HepG2 (cell line): ENCODE measurements at regions not wholly inside any gene's neighbourhood (a gene's known extent, or its start where the extent isn't known, plus 50 kb on each side); places are given as distances from the start of the nearest gene placed in this dataset.

ENCODE experiments used
- ATAC-seq: fragments of 200-7000 bp; cut with Tn5 transposase; 3 replicates; pipeline ENCODE4 v1.9.1; 2020; ENCODE audit warnings: mild to moderate bottlenecking, moderate library complexity
- BruUV-seq: library from RNA; stranded (reverse); fragments of 400-500 nt; replicated peaks from 2 replicates; lab custom pipeline; 2021; lab: Mats Ljungman, UMichigan
- CTCF ChIA-PET: fragments of 300-600 bp; formaldehyde crosslinking; extraction: SDS; loops from one replicate; lab custom pipeline; 2021; ENCODE audit warnings: low total read pairs, inconsistent platforms, low intra/inter-chr PET ratio; lab: Yijun Ruan, JAX
- POLR2A ChIA-PET: fragments of 350-600 bp; sonication (Branson Sonifier 250); formaldehyde crosslinking; loops from one replicate; lab custom pipeline; 2020; ENCODE audit warnings: antibody characterized with exemption, inconsistent platforms; lab: Yijun Ruan, JAX
- DNase-seq: peaks from one replicate; pipeline ENCODE4 v3.0.0-alpha.2; 2015; ENCODE audit warnings: low spot score
- FAIRE-seq: peaks from 3 replicates; lab custom pipeline; 2011; peaks lifted over from hg19 to GRCh38; lab: Jason Lieb, UNC
- H2AFZ ChIP-seq: one replicate; pipeline ENCODE4 v1.6.1; 2011; ENCODE audit warnings: low read length, inconsistent platforms
- H3K27ac ChIP-seq: fragments of 300-600 bp; 3 replicates; pipeline ENCODE4 v1.8.0; 2011; ENCODE audit warnings: mixed run types, mild to moderate bottlenecking, mixed read lengths, low read length, inconsistent platforms; ENCODE audit not compliant: insufficient read depth; ENCODE audit errors: extremely low read length
- H3K27me3 ChIP-seq, 2 experiments: fragments of 200-600 bp in 1 of 2; 2 replicates in 1 of 2; 3 replicates in 1 of 2; pipeline versions ENCODE4 v1.6.0 to v1.8.0; 2011; ENCODE audit warnings: low read length in 2 of 2, mild to moderate bottlenecking in 2 of 2, moderate library complexity in 2 of 2, inconsistent platforms in 1 of 2; ENCODE audit not compliant: insufficient read depth in 2 of 2, control insufficient read depth in 1 of 2
- H3K36me3 ChIP-seq, 2 experiments: fragments of 200-600 bp in 1 of 2; replicated peaks in 1 of 2; 2 replicates in 1 of 2; 3 replicates in 1 of 2; pipeline versions ENCODE4 v1.5.1 to v1.8.0; 2011; ENCODE audit warnings: low read length in 2 of 2, inconsistent platforms in 1 of 2; ENCODE audit not compliant: insufficient read depth in 2 of 2, control insufficient read depth in 1 of 2
- H3K4me1 ChIP-seq: 2 replicates; pipeline ENCODE4 v1.5.1; 2012; ENCODE audit warnings: low read length, inconsistent platforms; ENCODE audit not compliant: insufficient read depth
- H3K4me2 ChIP-seq: 2 replicates; pipeline ENCODE4 v1.6.0; 2011; ENCODE audit warnings: low read depth, low read length, inconsistent platforms
- H3K4me3 ChIP-seq, 3 experiments: fragments of 200-600 bp in 1 of 3; sonication (generic), shearing (Covaris generic) in 1 of 3; replicated peaks in 1 of 3; 2 replicates each; pipeline ENCODE4 v1.5.1; 2011 to 2016; ENCODE audit warnings: low read length in 3 of 3, inconsistent platforms in 2 of 3, low read depth in 2 of 3, mild to moderate bottlenecking in 2 of 3, control low read depth in 1 of 3, mixed read lengths in 1 of 3; ENCODE audit not compliant: insufficient read depth in 1 of 3
- H3K79me2 ChIP-seq: one replicate; pipeline ENCODE4 v1.6.1; 2011; ENCODE audit warnings: low read length, inconsistent platforms; ENCODE audit not compliant: insufficient read depth
- H3K9ac ChIP-seq: 2 replicates; pipeline ENCODE4 v1.6.0; 2011; ENCODE audit warnings: mild to moderate bottlenecking, low read depth, low read length, inconsistent platforms; ENCODE audit not compliant: insufficient read depth
- H3K9me3 ChIP-seq: 2 replicates; pipeline ENCODE4 v1.5.1; 2012; ENCODE audit warnings: mild to moderate bottlenecking, low read length
- H4K20me1 ChIP-seq: 2 replicates; pipeline ENCODE4 v1.6.0; 2011; ENCODE audit warnings: inconsistent platforms, mild to moderate bottlenecking, low read length, moderate library complexity; ENCODE audit not compliant: insufficient read depth
- FOXP4 ChIP-seq: sonication (generic); formaldehyde crosslinking; IDR thresholded peaks from 2 replicates; pipeline ENCODE4 v1.4.0; 2020; ENCODE audit warnings: missing genetic modification reagents
- HCFC1 ChIP-seq: fragments of 150-350 bp; IDR thresholded peaks from 2 replicates; pipeline ENCODE4 v1.6.1; 2014; ENCODE audit warnings: low read depth, low read length
- HDAC2 ChIP-seq: sonication (generic); formaldehyde crosslinking; IDR thresholded peaks from 2 replicates; pipeline ENCODE4 v1.4.0; 2020; ENCODE audit warnings: missing genetic modification reagents
- JDP2 ChIP-seq: sonication (generic); formaldehyde crosslinking; IDR thresholded peaks from 2 replicates; pipeline ENCODE4 v1.8.1; 2022; ENCODE audit warnings: missing genetic modification reagents, borderline replicate concordance
- NFRKB ChIP-seq: fragments of 450-650 bp; IDR thresholded peaks from 2 replicates; pipeline ENCODE4 v1.6.1; 2017
- POGZ ChIP-seq: sonication (generic); formaldehyde crosslinking; IDR thresholded peaks from 2 replicates; pipeline ENCODE4 v1.4.0; 2020; ENCODE audit warnings: mild to moderate bottlenecking, missing genetic modification reagents
- RARG ChIP-seq: sonication (generic); formaldehyde crosslinking; IDR thresholded peaks from 2 replicates; pipeline ENCODE4 v1.4.0; 2020; ENCODE audit warnings: low read depth, mild to moderate bottlenecking, missing genetic modification reagents
- RBFOX2 ChIP-seq: fragments of 200-400 bp; formaldehyde crosslinking; IDR thresholded peaks from 2 replicates; pipeline ENCODE4 v1.6.1; 2017; ENCODE audit warnings: low read depth, mild to moderate bottlenecking, low read length
- REXO4 ChIP-seq: sonication (generic); formaldehyde crosslinking; IDR thresholded peaks from 2 replicates; pipeline ENCODE4 v1.8.0; 2022; ENCODE audit warnings: missing genetic modification reagents, mild to moderate bottlenecking, borderline replicate concordance
- UBTF ChIP-seq: sonication (generic); formaldehyde crosslinking; IDR thresholded peaks from 2 replicates; pipeline ENCODE4 v1.4.0; 2020; ENCODE audit warnings: mild to moderate bottlenecking, missing genetic modification reagents
- ZBED4 ChIP-seq: sonication (generic); formaldehyde crosslinking; IDR thresholded peaks from 2 replicates; pipeline ENCODE4 v1.4.0; 2020; ENCODE audit warnings: missing genetic modification reagents, borderline replicate concordance
- ZBTB20 ChIP-seq: sonication (generic); formaldehyde crosslinking; IDR thresholded peaks from 2 replicates; pipeline ENCODE4 v1.8.1; 2023; ENCODE audit warnings: missing genetic modification reagents, low read depth, mild to moderate bottlenecking, borderline replicate concordance
- ZNF30 ChIP-seq: sonication (generic); formaldehyde crosslinking; IDR thresholded peaks from 2 replicates; pipeline ENCODE4 v1.5.0; 2020; ENCODE audit warnings: mild to moderate bottlenecking, missing genetic modification reagents
- ZNF44 ChIP-seq: sonication (generic); formaldehyde crosslinking; IDR thresholded peaks from 2 replicates; pipeline ENCODE4 v1.5.1; 2020; ENCODE audit warnings: mild to moderate bottlenecking, missing genetic modification reagents
- WGBS: methylation state at CpG from one replicate; pipeline ENCODE4 v1.1.6; 2017; ENCODE audit warnings: low lambda C conversion rate; 5-methylcytosine and 5-hydroxymethylcytosine counted together
- in situ Hi-C: cut with HindIII; loops from 2 replicates; pipeline ENCODE4 v1.10.0; 2017; ENCODE audit warnings: low pct_unique_long_range_greater_than_20kb; ENCODE audit not compliant: extremely low pct_ligation_motif_present
- intact Hi-C: fragments of 100-400 bp; cut with micrococcal nuclease; formaldehyde crosslinking; loops from one replicate; pipeline ENCODE4 v1.10.0; 2022; ENCODE audit not compliant: unreplicated experiment

GRCh38 chr7:51374936-51375335, 58.3 kb upstream of the COBL start:
- no peak overlapping the region for H3K4me3 ChIP-seq
- no TSS peak for BruUV-seq
- in situ Hi-C loops (no loop called here), intact Hi-C loops (no loop called here)
- H3K4me1 ChIP-seq = no peaks in the 10 kb centered on the region
- TF ChIP-seq UBTF (CRISPR knock-in tag) (no peak), HCFC1 (no peak), RBFOX2 (no peak), ZNF44 (CRISPR knock-in tag) (no peak), POGZ (CRISPR knock-in tag) (no peak), RARG (CRISPR knock-in tag) (no peak), NFRKB (no peak), ZNF30 (CRISPR knock-in tag) (no peak), FOXP4 (CRISPR knock-in tag) (no peak), ZBED4 (CRISPR knock-in tag) (no peak), HDAC2 (CRISPR knock-in tag) (no peak), REXO4 (CRISPR knock-in tag) (no peak), JDP2 (CRISPR knock-in tag) (no peak), ZBTB20 (CRISPR knock-in tag) (no peak)
- TF ChIP-seq, all 625 proteins: peak for 0
- Histone ChIP-seq H3K9ac (no peak overlapping the region), H2AFZ (no peak overlapping the region), H3K4me2 (no peak overlapping the region), H3K79me2 (no peaks in the 10 kb centered on the region), H3K27ac (no peak overlapping the region), H4K20me1 (no peaks in the 10 kb centered on the region), H3K27me3 (no peaks in the 10 kb centered on the region), H3K36me3 (no peaks in the 10 kb centered on the region), H3K9me3 (no peaks in the 10 kb centered on the region)
- ChIA-PET CTCF (no interaction called here), POLR2A (interaction anchor here (0.7 kb wide), 1 partner anchor 214 kb away, joined by 3 read pairs; no protein-coding TSS in a partner anchor)
- 58% methylated on average over 4 of the region's 4 CpGs for WGBS
- DNase-seq = no peak
- no peak for FAIRE-seq
- no peak for ATAC-seq
